IMR-90 (cell line): ENCODE measurements at regions not wholly inside any gene's neighbourhood (a gene's known extent, or its start where the extent isn't known, plus 50 kb on each side); places are given as distances from the start of the nearest gene placed in this dataset.

Experiments used
- BHLHE40 ChIP-seq: fragments of 150-350 bp; IDR thresholded peaks from 2 replicates; pipeline ENCODE4 v1.6.1; 2016; ENCODE audit warnings: mild to moderate bottlenecking, low read depth, low read length
- CEBPB ChIP-seq: IDR thresholded peaks from 2 replicates; pipeline ENCODE4 v1.6.1; 2012; ENCODE audit warnings: low read depth, low read length, improper control_type of control experiment
- FOS ChIP-seq: fragments of 150-350 bp; IDR thresholded peaks from 2 replicates; pipeline ENCODE4 v1.6.1; 2016; ENCODE audit warnings: low read depth, low read length
- MAFK ChIP-seq: IDR thresholded peaks from 2 replicates; pipeline ENCODE4 v1.6.1; 2012; ENCODE audit warnings: low read depth, low read length, improper control_type of control experiment
- MAZ ChIP-seq: IDR thresholded peaks from 2 replicates; pipeline ENCODE4 v1.6.1; 2012; ENCODE audit warnings: low read depth, mild to moderate bottlenecking, low read length, improper control_type of control experiment, moderate library complexity, borderline replicate concordance
- POLR2A ChIP-seq: IDR thresholded peaks from 2 replicates; pipeline ENCODE4 v1.6.1; 2012; ENCODE audit warnings: mild to moderate bottlenecking, low read depth, low read length
- RFX5 ChIP-seq: IDR thresholded peaks from 2 replicates; pipeline ENCODE4 v1.8.0; 2012; ENCODE audit warnings: low read depth, mild to moderate bottlenecking, low read length, moderate library complexity
- SMC3 ChIP-seq: fragments of 150-350 bp; IDR thresholded peaks from 2 replicates; pipeline ENCODE4 v1.6.1; 2016; ENCODE audit warnings: low read depth, mild to moderate bottlenecking, antibody characterized with exemption, low read length, moderate library complexity
- TF ChIP-seq, protein P1 (sequence below): fragments of 150-350 bp; IDR thresholded peaks from 2 replicates; pipeline ENCODE4 v1.6.1; 2017; ENCODE audit warnings: mild to moderate bottlenecking, antibody characterized with exemption, low read length, low read depth
- TF ChIP-seq, protein P2 (sequence below): conservative IDR thresholded peaks from 2 replicates; pipeline ENCODE4 v1.5.1; 2012; ENCODE audit warnings: mild to moderate bottlenecking, low read depth, low read length, improper control_type of control experiment

DNA sequence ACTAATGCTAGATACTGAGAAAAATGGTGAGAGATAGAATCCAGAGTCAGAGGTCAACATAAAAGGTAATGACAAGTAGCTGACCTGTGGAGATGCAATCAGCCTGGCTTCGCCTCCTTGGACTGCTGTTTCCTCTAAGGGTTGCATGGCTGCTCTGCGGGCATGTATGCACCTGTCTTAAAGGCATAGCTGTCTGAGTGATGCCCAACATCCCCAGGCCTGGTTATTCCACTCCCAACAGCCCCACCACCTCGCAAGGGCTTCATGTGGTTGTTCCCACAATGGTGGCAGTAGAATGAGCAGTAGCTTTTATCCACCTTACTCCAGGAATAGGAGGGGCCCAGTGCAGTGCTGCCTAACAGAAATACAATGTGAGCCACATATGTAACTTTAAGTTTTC, 69.7 kb upstream of the ALK start:
- no peak for TF ChIP-seq SMC3
- TF ChIP-seq, protein P1, sequence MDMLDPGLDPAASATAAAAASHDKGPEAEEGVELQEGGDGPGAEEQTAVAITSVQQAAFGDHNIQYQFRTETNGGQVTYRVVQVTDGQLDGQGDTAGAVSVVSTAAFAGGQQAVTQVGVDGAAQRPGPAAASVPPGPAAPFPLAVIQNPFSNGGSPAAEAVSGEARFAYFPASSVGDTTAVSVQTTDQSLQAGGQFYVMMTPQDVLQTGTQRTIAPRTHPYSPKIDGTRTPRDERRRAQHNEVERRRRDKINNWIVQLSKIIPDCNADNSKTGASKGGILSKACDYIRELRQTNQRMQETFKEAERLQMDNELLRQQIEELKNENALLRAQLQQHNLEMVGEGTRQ = no peak
- TF ChIP-seq, protein P2, sequence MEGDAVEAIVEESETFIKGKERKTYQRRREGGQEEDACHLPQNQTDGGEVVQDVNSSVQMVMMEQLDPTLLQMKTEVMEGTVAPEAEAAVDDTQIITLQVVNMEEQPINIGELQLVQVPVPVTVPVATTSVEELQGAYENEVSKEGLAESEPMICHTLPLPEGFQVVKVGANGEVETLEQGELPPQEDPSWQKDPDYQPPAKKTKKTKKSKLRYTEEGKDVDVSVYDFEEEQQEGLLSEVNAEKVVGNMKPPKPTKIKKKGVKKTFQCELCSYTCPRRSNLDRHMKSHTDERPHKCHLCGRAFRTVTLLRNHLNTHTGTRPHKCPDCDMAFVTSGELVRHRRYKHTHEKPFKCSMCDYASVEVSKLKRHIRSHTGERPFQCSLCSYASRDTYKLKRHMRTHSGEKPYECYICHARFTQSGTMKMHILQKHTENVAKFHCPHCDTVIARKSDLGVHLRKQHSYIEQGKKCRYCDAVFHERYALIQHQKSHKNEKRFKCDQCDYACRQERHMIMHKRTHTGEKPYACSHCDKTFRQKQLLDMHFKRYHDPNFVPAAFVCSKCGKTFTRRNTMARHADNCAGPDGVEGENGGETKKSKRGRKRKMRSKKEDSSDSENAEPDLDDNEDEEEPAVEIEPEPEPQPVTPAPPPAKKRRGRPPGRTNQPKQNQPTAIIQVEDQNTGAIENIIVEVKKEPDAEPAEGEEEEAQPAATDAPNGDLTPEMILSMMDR = no peak
- TF ChIP-seq CEBPB = no peak
- no peak for TF ChIP-seq RFX5
- TF ChIP-seq MAZ = no peak
- no peak for TF ChIP-seq MAFK
- no peak for TF ChIP-seq POLR2A
- no peak for TF ChIP-seq FOS
- TF ChIP-seq BHLHE40 = no peak
